ENCODE measurements at regions not wholly inside any gene's neighbourhood (a gene's known extent, or its start where the extent isn't known, plus 50 kb on each side); places are given as distances from the start of the nearest gene placed in this dataset.
"Not testable (repeated sequence)": the region's sequence is repeated elsewhere in the genome, so short reads cannot be mapped to it uniquely, and the experiment has no call there.

- DNase-seq: no peak
Observed at GRCh38 chr10:84945791-84946190, 617.4 kb downstream of the CCSER2 start.

- no peak for DNase-seq
Observed at GRCh38 chr10:84946904-84947303, 618.5 kb downstream of the CCSER2 start.

DNA sequence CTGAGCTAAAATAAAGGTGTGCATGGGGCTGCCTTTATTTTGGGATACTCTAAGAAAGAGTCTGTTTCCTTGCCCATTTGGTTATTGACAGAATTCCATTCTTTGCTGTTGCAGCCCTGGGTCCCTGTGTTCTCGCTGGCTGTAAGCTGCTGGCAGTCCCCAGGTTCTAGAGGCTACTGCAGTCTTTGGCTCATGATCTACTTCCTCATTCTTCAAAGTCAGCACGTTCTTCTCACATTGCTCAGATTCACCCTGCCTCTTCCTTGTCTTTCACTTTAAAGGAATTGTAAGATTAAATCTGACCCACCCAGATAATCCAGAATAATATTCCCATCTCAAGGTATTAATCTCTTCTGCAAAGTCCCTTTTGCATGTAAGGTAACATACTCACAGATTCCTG, 620.3 kb downstream of the CCSER2 start:
- no peak for DNase-seq

- no peak for DNase-seq
Observed at GRCh38 chr10:84951616-84952015, 623.2 kb downstream of the CCSER2 start.

DNA sequence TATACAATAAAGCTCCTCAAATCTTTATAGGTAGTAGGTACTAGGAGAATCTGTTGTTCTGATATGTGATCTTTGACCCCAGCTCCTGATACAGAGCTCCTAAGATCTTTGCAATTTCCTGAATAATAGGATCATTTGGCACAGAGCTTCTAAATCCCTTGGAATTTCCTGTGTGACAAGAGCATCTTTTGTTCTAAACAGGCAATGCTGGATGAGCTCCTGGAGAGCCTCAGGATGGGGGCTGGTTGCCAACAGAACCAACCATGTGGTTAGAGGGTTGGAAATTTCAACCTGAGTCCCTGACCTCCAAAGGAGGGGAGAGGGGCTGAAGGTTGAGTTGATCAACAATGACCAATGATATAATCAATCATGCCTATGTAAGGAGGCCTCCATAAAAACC, 629.0 kb downstream of the CCSER2 start:
- DNase-seq: no peak

GRCh38 chr10:84965468-84965867, 637.1 kb downstream of the CCSER2 start:
- DNase-seq: no peak

DNA sequence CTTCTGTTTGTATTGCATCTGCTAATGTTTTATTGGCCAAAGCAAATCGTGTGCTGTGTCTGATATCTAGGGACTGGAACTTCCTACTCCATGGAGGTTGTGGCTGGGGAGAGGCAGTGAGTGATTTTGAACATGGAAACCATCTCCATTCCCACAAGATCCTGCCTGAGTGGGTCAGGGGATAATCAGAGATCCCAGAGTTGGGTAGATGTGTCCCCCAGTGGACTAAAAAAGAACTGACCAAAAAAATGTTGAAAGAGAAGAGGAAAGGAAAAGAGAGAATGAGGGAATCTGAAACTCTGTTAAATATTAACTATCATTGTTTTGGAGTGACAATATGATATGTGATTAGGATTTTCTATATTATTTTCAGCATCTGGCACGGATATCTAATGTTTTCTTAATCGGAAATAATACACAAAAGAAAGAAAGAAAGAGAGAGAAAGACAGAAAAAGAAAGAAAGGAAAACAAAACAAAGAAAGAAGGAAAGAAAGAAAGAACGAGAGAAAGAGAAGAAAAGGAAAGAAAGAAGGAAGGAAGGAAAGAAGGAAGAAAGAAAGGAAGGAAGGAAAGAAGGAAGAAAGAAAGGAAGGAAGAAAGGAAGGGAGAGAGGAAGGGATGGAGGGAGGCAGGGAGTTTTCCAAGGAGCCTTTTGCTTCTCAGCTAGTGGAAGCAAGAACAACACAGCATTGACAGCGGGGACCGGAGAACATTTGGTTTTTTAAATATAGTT, 638.5 kb downstream of the CCSER2 start:
- no peak for DNase-seq

- DNase-seq: not testable (repeated sequence)
Observed at GRCh38 chr10:84969297-84969696, 640.9 kb downstream of the CCSER2 start.

DNA sequence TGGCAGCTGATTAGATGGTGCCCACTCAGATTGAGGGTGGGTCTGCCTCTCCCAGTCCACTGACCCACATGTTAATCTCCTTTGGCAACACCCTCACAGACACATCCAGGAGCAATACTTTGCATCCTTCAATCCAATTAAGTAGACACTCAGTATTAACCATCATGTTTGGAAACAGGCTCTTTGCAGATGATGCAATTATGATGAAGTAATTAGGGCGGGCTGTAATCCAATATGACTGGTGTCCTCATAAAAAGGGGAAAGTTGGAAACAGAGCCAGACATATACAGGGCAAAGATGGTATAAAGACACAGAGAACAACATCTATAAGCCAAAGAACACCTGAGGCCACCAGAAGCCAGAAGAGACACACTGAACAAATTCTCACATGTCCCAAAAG, 658.6 kb downstream of the CCSER2 start:
- no peak for DNase-seq

- no peak for DNase-seq
Observed at GRCh38 chr10:84988011-84988410, 659.6 kb downstream of the CCSER2 start.

DNA sequence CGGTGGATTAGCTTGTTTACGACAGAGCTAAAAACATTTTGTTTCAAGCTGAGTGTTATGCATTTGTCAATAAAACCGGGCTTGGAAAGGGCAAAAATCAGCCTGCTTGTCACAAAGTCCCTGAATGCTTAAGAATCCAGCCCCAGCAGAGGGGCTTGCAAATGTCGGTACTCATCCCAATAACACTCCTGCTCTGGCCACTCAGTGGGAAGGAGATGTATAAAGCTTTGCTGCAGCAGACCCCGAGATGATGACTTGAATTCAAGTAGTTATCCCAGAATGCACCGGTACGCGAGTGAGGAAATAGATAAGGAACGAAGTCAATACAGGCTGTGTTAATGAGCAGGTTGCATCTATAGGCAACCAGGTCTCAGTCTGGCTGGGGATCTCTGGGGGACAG, 662.3 kb downstream of the CCSER2 start:
- DNase-seq: no peak

- no peak for DNase-seq
Observed at GRCh38 chr10:84991301-84991700, 662.9 kb downstream of the CCSER2 start.

- DNase-seq: no peak
Observed at GRCh38 chr10:84993251-84994035, 665.1 kb downstream of the CCSER2 start.

DNA sequence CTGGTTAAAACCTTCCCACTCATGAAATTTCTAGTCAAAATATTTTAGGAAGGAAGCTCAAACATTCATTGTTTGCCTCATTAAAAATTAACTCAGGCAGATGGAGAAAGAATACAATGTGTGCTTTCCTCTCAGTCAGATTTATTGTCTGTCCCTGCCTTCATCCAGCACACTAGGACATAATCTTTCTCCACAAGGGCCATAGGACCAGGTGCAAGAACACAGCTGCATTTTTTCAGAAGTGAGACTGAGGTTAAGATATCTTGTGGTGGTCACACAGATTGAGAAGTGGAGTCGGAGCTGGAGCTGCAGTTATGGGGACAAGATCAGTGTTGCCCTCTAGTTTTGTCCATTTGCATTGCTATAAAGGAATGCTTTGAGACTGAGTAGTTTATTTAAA, 666.3 kb downstream of the CCSER2 start:
- DNase-seq: no peak

DNA sequence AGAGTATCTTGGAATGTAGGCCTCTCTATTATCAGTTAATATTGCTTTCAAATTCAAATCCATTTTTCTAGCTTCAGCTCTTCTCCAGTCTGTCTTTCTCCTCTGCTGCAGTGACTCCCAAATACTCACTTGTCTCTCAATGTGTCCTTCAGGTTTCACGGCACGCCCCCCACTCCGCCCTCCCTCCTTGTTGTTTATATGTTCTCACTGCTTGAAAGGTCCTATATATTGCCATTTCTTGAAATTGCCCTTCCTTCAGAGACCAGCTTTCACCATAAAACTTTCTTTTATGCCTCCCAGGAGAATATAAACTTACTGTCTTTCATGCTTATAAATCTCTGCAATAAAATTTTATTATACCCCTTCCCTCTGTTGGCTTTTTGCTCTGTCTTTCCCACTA, 668.2 kb downstream of the CCSER2 start:
- DNase-seq: no peak

GRCh38 chr10:84997870-84998269, 669.5 kb downstream of the CCSER2 start:
- DNase-seq: no peak

DNA sequence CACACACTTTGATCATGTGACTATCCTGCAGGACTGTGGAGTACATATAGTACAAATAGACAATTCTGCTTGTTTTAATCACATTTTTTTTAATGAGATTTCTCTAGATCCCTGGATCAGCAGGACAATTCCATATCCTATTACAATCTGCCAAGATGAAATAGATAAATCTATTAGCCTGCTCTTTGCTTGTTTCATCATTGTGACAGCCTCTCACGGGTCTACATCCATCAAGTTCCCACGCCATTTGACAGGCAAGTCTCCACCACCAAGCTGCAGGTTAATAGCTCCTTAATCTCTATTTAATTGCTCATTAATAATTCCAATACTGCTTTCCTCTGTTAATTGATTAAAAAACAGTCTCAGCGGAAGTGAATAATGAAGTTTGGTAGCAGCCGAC, 671.5 kb downstream of the CCSER2 start:
- DNase-seq: no peak

GRCh38 chr10:85003083-85003482, 674.7 kb downstream of the CCSER2 start:
- no peak for DNase-seq

DNA sequence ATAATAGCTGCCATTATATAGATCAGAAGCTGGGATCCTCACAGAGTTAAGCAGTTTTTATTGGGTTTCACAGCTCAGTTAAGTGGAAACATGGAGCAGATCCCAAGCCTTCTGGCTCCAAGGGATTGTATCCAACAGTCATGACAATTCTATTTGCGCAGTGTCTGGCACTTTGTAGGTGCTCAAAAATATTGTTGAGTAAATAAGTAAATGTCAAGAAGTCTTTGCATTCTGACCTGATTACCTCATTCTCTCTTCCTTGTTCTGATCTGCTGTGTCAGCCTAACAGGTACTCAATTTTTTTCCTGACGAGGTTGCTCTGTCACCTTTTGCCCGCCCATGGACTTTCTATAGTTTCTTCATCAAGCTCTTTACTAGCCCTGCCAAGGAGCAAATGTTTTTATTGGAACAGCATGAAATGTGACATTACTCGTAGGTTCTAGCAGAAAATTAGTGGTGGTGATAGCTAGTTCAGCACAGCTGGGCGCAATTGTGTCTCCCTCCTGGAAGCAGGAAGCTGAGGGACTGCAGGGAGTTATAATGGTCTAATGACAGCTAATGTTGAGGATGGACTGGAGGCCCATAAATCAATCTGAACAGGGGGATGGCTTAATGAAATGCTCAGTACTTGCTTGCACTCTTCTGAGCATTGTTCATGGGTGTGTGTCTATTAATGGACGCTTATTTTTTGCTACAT, 680.2 kb downstream of the CCSER2 start:
- no peak for DNase-seq

DNA sequence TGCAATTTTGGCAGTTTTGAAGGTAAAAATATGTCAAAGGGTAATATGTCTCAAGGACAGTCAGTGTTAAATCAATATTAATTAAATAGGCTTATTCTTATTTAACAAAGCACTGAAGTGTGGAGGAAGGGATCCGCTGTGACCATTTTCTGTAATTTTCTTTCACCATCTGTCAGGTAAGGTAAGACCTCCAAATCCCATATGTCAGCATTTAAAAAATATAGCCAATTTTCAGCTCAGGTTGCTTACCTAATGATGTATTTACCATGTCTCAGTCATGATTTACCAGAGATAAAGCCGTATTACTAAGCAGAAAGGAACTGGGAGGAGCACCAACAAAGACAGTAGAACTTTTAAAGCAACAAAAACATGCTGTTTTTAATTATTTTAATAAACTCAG, 683.9 kb downstream of the CCSER2 start:
- DNase-seq: no peak

GRCh38 chr10:85026878-85027467, 698.6 kb downstream of the CCSER2 start:
- DNase-seq: no peak

GRCh38 chr10:85032981-85033380, 704.6 kb downstream of the CCSER2 start:
- no peak for DNase-seq

GRCh38 chr10:85036661-85037060, 708.3 kb downstream of the CCSER2 start:
- no peak for DNase-seq

All from C1 segment of cervical spinal cord (tissue), 14 donors.